ENCODE measurements at regions not wholly inside any gene's neighbourhood (a gene's known extent, or its start where the extent isn't known, plus 50 kb on each side); places are given as distances from the start of the nearest gene placed in this dataset.

GRCh38 chr16:85402910-85403692 lies 210.0 kb upstream of the GSE1 start:
- TF ChIP-seq TAF1 (IDR thresholded peaks at IDR 0.05; ENCODE audit: low read depth) (no peak), SMC3 (conservative IDR thresholded peaks at IDR 0.05; ENCODE audit: poor library complexity) (no peak), EZH2 (IDR thresholded peaks at IDR 0.05; ENCODE audit: borderline replicate concordance, insufficient read depth, low read length, poor library complexity, severe bottlenecking) (no peak), RAD21 (conservative IDR thresholded peaks at IDR 0.05) (no peak), EP300 (conservative IDR thresholded peaks at IDR 0.05; ENCODE audit: poor library complexity, severe bottlenecking) (no peak)
- TF ChIP-seq, protein P1, sequence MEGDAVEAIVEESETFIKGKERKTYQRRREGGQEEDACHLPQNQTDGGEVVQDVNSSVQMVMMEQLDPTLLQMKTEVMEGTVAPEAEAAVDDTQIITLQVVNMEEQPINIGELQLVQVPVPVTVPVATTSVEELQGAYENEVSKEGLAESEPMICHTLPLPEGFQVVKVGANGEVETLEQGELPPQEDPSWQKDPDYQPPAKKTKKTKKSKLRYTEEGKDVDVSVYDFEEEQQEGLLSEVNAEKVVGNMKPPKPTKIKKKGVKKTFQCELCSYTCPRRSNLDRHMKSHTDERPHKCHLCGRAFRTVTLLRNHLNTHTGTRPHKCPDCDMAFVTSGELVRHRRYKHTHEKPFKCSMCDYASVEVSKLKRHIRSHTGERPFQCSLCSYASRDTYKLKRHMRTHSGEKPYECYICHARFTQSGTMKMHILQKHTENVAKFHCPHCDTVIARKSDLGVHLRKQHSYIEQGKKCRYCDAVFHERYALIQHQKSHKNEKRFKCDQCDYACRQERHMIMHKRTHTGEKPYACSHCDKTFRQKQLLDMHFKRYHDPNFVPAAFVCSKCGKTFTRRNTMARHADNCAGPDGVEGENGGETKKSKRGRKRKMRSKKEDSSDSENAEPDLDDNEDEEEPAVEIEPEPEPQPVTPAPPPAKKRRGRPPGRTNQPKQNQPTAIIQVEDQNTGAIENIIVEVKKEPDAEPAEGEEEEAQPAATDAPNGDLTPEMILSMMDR (IDR thresholded peaks at IDR 0.05; ENCODE audit: poor library complexity, severe bottlenecking): no peak
- TF ChIP-seq, protein P2, sequence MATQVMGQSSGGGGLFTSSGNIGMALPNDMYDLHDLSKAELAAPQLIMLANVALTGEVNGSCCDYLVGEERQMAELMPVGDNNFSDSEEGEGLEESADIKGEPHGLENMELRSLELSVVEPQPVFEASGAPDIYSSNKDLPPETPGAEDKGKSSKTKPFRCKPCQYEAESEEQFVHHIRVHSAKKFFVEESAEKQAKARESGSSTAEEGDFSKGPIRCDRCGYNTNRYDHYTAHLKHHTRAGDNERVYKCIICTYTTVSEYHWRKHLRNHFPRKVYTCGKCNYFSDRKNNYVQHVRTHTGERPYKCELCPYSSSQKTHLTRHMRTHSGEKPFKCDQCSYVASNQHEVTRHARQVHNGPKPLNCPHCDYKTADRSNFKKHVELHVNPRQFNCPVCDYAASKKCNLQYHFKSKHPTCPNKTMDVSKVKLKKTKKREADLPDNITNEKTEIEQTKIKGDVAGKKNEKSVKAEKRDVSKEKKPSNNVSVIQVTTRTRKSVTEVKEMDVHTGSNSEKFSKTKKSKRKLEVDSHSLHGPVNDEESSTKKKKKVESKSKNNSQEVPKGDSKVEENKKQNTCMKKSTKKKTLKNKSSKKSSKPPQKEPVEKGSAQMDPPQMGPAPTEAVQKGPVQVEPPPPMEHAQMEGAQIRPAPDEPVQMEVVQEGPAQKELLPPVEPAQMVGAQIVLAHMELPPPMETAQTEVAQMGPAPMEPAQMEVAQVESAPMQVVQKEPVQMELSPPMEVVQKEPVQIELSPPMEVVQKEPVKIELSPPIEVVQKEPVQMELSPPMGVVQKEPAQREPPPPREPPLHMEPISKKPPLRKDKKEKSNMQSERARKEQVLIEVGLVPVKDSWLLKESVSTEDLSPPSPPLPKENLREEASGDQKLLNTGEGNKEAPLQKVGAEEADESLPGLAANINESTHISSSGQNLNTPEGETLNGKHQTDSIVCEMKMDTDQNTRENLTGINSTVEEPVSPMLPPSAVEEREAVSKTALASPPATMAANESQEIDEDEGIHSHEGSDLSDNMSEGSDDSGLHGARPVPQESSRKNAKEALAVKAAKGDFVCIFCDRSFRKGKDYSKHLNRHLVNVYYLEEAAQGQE (IDR thresholded peaks at IDR 0.05; ENCODE audit: borderline replicate concordance): no peak
